Endodermal cell (in vitro differentiated cells): ENCODE measurements at regions not wholly inside any gene's neighbourhood (a gene's known extent, or its start where the extent isn't known, plus 50 kb on each side); places are given as distances from the start of the nearest gene placed in this dataset.

ENCODE experiments used
- DNase-seq: peaks from one replicate; pipeline ENCODE4 v3.0.0-alpha.2; 2017
- H3K27ac ChIP-seq: 2 replicates; pipeline ENCODE4 v1.5.1; 2013; ENCODE audit warnings: mild to moderate bottlenecking, low read depth, low read length, moderate library complexity
- H3K27me3 ChIP-seq: 2 replicates; pipeline ENCODE4 v1.6.1; 2013; ENCODE audit warnings: mild to moderate bottlenecking, low read length, moderate library complexity; ENCODE audit not compliant: insufficient read depth, control insufficient read depth, poor library complexity, severe bottlenecking
- H3K36me3 ChIP-seq: 2 replicates; pipeline ENCODE4 v1.7.0; 2013; ENCODE audit warnings: mild to moderate bottlenecking, low read length, moderate library complexity; ENCODE audit not compliant: control insufficient read depth, insufficient read depth
- H3K4me1 ChIP-seq: one replicate; pipeline ENCODE4 v1.7.0; 2013; ENCODE audit warnings: low read length; ENCODE audit not compliant: control insufficient read depth, insufficient read depth
- H3K4me3 ChIP-seq: 2 replicates; pipeline ENCODE4 v1.5.1; 2013; ENCODE audit warnings: mild to moderate bottlenecking, low read length, moderate library complexity
- H3K9ac ChIP-seq: 2 replicates; pipeline ENCODE4 v1.6.1; 2013; ENCODE audit warnings: mild to moderate bottlenecking, low read length, moderate library complexity; ENCODE audit not compliant: poor library complexity, severe bottlenecking; ENCODE audit errors: extremely low read depth
- H3K9me3 ChIP-seq: 2 replicates; pipeline ENCODE4 v1.6.1; 2013; ENCODE audit warnings: mild to moderate bottlenecking, low read length, moderate library complexity; ENCODE audit not compliant: control insufficient read depth
- H3K27ac Mint-ChIP-seq: 2 replicates; pipeline ENCODE4 v1.8.0; 2020; ENCODE audit warnings: mixed read lengths
- H3K27me3 Mint-ChIP-seq: 2 replicates; pipeline ENCODE4 v1.8.0; 2021; ENCODE audit warnings: mild to moderate bottlenecking, mixed read lengths; ENCODE audit not compliant: insufficient read depth
- H3K36me3 Mint-ChIP-seq: 2 replicates; pipeline ENCODE4 v1.8.0; 2020; ENCODE audit warnings: low read depth, mixed read lengths
- H3K4me1 Mint-ChIP-seq: 2 replicates; pipeline ENCODE4 v1.8.0; 2020; ENCODE audit warnings: mixed read lengths
- H3K4me3 Mint-ChIP-seq: 2 replicates; pipeline ENCODE4 v1.8.0; 2020; ENCODE audit warnings: mild to moderate bottlenecking, moderate library complexity, mixed read lengths
- H3K9me3 Mint-ChIP-seq: 2 replicates; pipeline ENCODE4 v1.8.0; 2020; ENCODE audit warnings: mild to moderate bottlenecking, mixed read lengths
- CTCF ChIP-seq: fragments of 200-600 bp; sonication (generic); conservative IDR thresholded peaks from 2 replicates; pipeline ENCODE4 v1.5.0; 2021; ENCODE audit warnings: antibody characterized with exemption, mild to moderate bottlenecking
- WGBS, 2 experiments: methylation state at CpG; one replicate each; pipeline versions ENCODE4 v1.1.5 to v1.1.7; 2013; ENCODE audit warnings: missing lambda C conversion rate in 2 of 2, mixed read lengths in 1 of 2; ENCODE audit not compliant: insufficient coverage in 1 of 2, insufficient read length in 1 of 2; 5-methylcytosine and 5-hydroxymethylcytosine counted together

- H3K4me3 ChIP-seq = no peak overlapping the region
Observed at GRCh38 chr9:78938821-78939220, 632.9 kb upstream of the TLE4 start.

GRCh38 chr9:78939311-78940065 is 632.3 kb upstream of the TLE4 start:
- H3K4me3 Mint-ChIP-seq = no peak overlapping the region
- H3K4me1 ChIP-seq = no peaks in the 10 kb centered on the region
- no peak overlapping the region for H3K27ac Mint-ChIP-seq
- DNase-seq = no peak
- H3K36me3 Mint-ChIP-seq = no peaks in the 10 kb centered on the region
- 92 to 94% methylated on average over 3 to 6 of the region's 6 CpGs for WGBS, 2 experiments
- H3K36me3 ChIP-seq = no peaks in the 10 kb centered on the region
- no peaks in the 10 kb centered on the region for H3K9me3 Mint-ChIP-seq
- H3K27ac ChIP-seq = no peak overlapping the region
- no peak for TF ChIP-seq CTCF
- H3K9me3 ChIP-seq = no peaks in the 10 kb centered on the region
- no peak overlapping the region for H3K4me3 ChIP-seq
- no peaks in the 10 kb centered on the region for H3K27me3 Mint-ChIP-seq
- no peaks in the 10 kb centered on the region for H3K27me3 ChIP-seq
- no peak overlapping the region for H3K9ac ChIP-seq
- peaks cover 2% of the 10 kb centered on the region for H3K4me1 Mint-ChIP-seq

More at GRCh38 chr9:78938821-78939220, 632.9 kb upstream of the TLE4 start:
- Mint-ChIP-seq H3K9me3 (no peaks in the 10 kb centered on the region), H3K27me3 (no peaks in the 10 kb centered on the region), H3K27ac (no peak overlapping the region), H3K4me1 (peaks cover 2% of the 10 kb centered on the region), H3K36me3 (no peaks in the 10 kb centered on the region), H3K4me3 (no peak overlapping the region)
- H3K36me3 ChIP-seq = no peaks in the 10 kb centered on the region
- H3K9me3 ChIP-seq = no peaks in the 10 kb centered on the region
- H3K9ac ChIP-seq = no peak overlapping the region
- 81% methylated on average over 4 of the region's 4 CpGs; no CpG with 5 or more reads in 1 of the 2 experiments for whole genome bisulfite sequencing, 2 experiments
- H3K4me1 ChIP-seq = no peaks in the 10 kb centered on the region
- no peak overlapping the region for H3K27ac ChIP-seq
- no peaks in the 10 kb centered on the region for H3K27me3 ChIP-seq
- TF ChIP-seq CTCF = no peak
- no peak for DNase-seq

GRCh38 chr9:78940121-78940855 is 631.5 kb upstream of the TLE4 start:
- Mint-ChIP-seq H3K27me3 (no peaks in the 10 kb centered on the region), H3K4me1 (peaks cover 2% of the 10 kb centered on the region), H3K36me3 (no peaks in the 10 kb centered on the region), H3K4me3 (no peak overlapping the region), H3K9me3 (no peaks in the 10 kb centered on the region), H3K27ac (no peak overlapping the region)
- Histone ChIP-seq H3K4me1 (no peaks in the 10 kb centered on the region), H3K9ac (no peak overlapping the region), H3K4me3 (no peak overlapping the region), H3K9me3 (no peaks in the 10 kb centered on the region), H3K36me3 (no peaks in the 10 kb centered on the region), H3K27ac (no peak overlapping the region), H3K27me3 (no peaks in the 10 kb centered on the region)
- no peak for TF ChIP-seq CTCF
- no peak for DNase-seq
- 90 to 97% methylated on average over 3 to 4 of the region's 4 CpGs for WGBS, 2 experiments
